Osteocyte (in vitro differentiated cells): ENCODE measurements at regions not wholly inside any gene's neighbourhood (a gene's known extent, or its start where the extent isn't known, plus 50 kb on each side); places are given as distances from the start of the nearest gene placed in this dataset.
"Not testable (repeated sequence)": the region's sequence is repeated elsewhere in the genome, so short reads cannot be mapped to it uniquely, and the experiment has no call there.

ENCODE experiments used
- DNase-seq: peaks from one replicate; pipeline ENCODE4 v3.0.0; 2021; ENCODE audit warnings: mixed read lengths; ENCODE audit not compliant: unreplicated experiment; ENCODE audit errors: extremely low spot score
- H3K27ac Mint-ChIP-seq: one replicate; pipeline ENCODE4 v1.8.0; 2021; ENCODE audit warnings: mild to moderate bottlenecking, mixed read lengths; ENCODE audit not compliant: unreplicated experiment
- H3K27me3 Mint-ChIP-seq: one replicate; pipeline ENCODE4 v1.8.0; 2021; ENCODE audit warnings: mixed read lengths; ENCODE audit not compliant: unreplicated experiment
- H3K36me3 Mint-ChIP-seq: one replicate; pipeline ENCODE4 v1.8.0; 2021; ENCODE audit warnings: mixed read lengths; ENCODE audit not compliant: unreplicated experiment
- H3K4me1 Mint-ChIP-seq: one replicate; pipeline ENCODE4 v1.8.0; 2021; ENCODE audit warnings: mixed read lengths; ENCODE audit not compliant: unreplicated experiment
- H3K4me3 Mint-ChIP-seq: one replicate; pipeline ENCODE4 v1.8.0; 2021; ENCODE audit warnings: mild to moderate bottlenecking, moderate library complexity, mixed read lengths; ENCODE audit not compliant: unreplicated experiment
- H3K9me3 Mint-ChIP-seq: one replicate; pipeline ENCODE4 v1.8.0; 2021; ENCODE audit warnings: mixed read lengths; ENCODE audit not compliant: unreplicated experiment
- TF ChIP-seq, protein P1 (sequence below): fragments of 200-600 bp; sonication (generic); IDR thresholded peaks from 2 replicates; pipeline ENCODE4 v1.5.0; 2021; ENCODE audit warnings: antibody characterized with exemption, mild to moderate bottlenecking, moderate library complexity

DNA sequence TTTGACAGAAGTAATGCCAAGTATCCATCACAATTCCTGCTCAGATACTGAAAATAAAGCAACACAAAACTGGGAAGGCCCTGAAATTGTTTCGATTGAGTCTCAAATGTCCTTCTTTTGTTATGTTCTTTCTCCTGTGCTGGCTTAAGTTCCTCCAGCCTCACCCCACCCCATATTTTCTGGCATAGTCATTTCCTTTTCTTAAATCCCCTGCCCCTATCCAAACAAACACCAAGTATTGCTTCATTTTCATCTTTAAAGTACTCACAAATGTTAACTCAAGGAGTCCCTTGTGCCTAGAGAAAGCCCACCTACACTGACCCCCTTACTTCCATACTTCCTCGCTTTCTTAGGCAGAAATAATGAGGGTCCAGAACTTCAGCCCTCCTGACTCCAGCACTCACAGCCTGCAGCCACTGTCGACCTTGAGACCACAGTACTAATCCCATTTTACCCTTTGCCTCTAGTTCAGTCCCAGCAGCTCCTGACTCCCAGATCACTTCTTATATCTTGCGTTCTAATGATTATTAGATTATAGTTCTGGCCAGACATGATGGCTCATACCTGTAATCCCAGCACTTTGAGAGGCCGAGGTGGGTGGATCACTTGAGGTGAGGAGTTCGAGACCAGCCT is 73.2 kb upstream of the ST8SIA6 start:
- Mint-ChIP-seq H3K9me3 (no peaks in the 10 kb centered on the region), H3K27ac (peak overlapping the region; percentile 93), H3K36me3 (no peaks in the 10 kb centered on the region), H3K27me3 (no peaks in the 10 kb centered on the region), H3K4me3 (peak overlapping the region; percentile 26), H3K4me1 (peaks cover 31% of the 10 kb centered on the region)
- TF ChIP-seq, protein P1, sequence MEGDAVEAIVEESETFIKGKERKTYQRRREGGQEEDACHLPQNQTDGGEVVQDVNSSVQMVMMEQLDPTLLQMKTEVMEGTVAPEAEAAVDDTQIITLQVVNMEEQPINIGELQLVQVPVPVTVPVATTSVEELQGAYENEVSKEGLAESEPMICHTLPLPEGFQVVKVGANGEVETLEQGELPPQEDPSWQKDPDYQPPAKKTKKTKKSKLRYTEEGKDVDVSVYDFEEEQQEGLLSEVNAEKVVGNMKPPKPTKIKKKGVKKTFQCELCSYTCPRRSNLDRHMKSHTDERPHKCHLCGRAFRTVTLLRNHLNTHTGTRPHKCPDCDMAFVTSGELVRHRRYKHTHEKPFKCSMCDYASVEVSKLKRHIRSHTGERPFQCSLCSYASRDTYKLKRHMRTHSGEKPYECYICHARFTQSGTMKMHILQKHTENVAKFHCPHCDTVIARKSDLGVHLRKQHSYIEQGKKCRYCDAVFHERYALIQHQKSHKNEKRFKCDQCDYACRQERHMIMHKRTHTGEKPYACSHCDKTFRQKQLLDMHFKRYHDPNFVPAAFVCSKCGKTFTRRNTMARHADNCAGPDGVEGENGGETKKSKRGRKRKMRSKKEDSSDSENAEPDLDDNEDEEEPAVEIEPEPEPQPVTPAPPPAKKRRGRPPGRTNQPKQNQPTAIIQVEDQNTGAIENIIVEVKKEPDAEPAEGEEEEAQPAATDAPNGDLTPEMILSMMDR, result no peak
- no peak for DNase-seq

- not testable (repeated sequence) for H3K9me3 Mint-ChIP-seq, H3K27me3 Mint-ChIP-seq, H3K4me3 Mint-ChIP-seq, DNase-seq, H3K36me3 Mint-ChIP-seq
- Mint-ChIP-seq H3K4me1 (peaks cover 31% of the 10 kb centered on the region), H3K27ac (peak overlapping the region; percentile 93)
Measured at GRCh38 chr10:17526571-17526970, 72.2 kb upstream of the ST8SIA6 start.

- H3K36me3 Mint-ChIP-seq, result no peaks in the 10 kb centered on the region
- TF ChIP-seq, protein P1, result no peak
Measured at GRCh38 chr10:17523917-17524316, 69.5 kb upstream of the ST8SIA6 start.

GRCh38 chr10:17523246-17523753 is 68.9 kb upstream of the ST8SIA6 start:
- Mint-ChIP-seq H3K4me1 (peaks cover 24% of the 10 kb centered on the region), H3K27me3 (no peaks in the 10 kb centered on the region), H3K9me3 (no peaks in the 10 kb centered on the region), H3K4me3 (no peak overlapping the region), H3K36me3 (no peaks in the 10 kb centered on the region), H3K27ac (no peak overlapping the region)
- DNase-seq, result no peak
- TF ChIP-seq, protein P1, result no peak

More at GRCh38 chr10:17523917-17524316, 69.5 kb upstream of the ST8SIA6 start:
- no peak overlapping the region for H3K4me3 Mint-ChIP-seq
- H3K4me1 Mint-ChIP-seq, result peaks cover 30% of the 10 kb centered on the region
- no peak for DNase-seq
- H3K27me3 Mint-ChIP-seq, result no peaks in the 10 kb centered on the region
- H3K27ac Mint-ChIP-seq, result no peak overlapping the region
- no peaks in the 10 kb centered on the region for H3K9me3 Mint-ChIP-seq

- H3K9me3 Mint-ChIP-seq, H3K4me3 Mint-ChIP-seq: not testable (repeated sequence)
- H3K4me1 Mint-ChIP-seq, result peaks cover 13% of the 10 kb centered on the region
Measured at GRCh38 chr10:17522269-17522668, 67.9 kb upstream of the ST8SIA6 start.

DNA sequence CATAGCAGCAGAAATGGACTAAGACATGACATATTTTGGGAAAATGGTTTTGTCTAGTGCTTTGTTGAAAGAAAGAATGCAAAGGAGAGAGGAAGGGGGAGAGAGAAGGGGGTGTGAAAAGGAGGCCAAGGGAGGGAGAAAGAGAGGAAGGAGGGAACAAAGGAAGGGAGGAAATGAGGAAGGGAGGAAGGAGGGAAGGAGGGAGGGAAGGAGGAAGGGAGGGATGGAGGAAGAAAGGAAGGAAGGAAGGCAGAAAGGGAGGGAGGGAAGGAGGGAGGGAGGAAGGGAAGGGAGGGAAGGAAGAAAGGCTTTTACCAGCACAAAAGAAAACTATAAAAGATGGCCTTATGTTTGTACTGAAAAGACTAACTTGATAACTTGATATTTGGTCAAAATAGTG is 65.1 kb upstream of the ST8SIA6 start:
- Mint-ChIP-seq H3K27ac (no peak overlapping the region), H3K36me3 (no peaks in the 10 kb centered on the region), H3K27me3 (no peaks in the 10 kb centered on the region), H3K9me3 (no peaks in the 10 kb centered on the region), H3K4me3 (no peak overlapping the region), H3K4me1 (no peaks in the 10 kb centered on the region)
- TF ChIP-seq, protein P1, result no peak
- no peak for DNase-seq

More at GRCh38 chr10:17522269-17522668, 67.9 kb upstream of the ST8SIA6 start:
- DNase-seq, H3K36me3 Mint-ChIP-seq, H3K27ac Mint-ChIP-seq, H3K27me3 Mint-ChIP-seq: not testable (repeated sequence)
